Panc1 (cell line): ENCODE measurements at regions not wholly inside any gene's neighbourhood (a gene's known extent, or its start where the extent isn't known, plus 50 kb on each side); places are given as distances from the start of the nearest gene placed in this dataset.
"Not testable (repeated sequence)": the region's sequence is repeated elsewhere in the genome, so short reads cannot be mapped to it uniquely, and the experiment has no call there.

Experiments
- ATAC-seq: fragments of 200-7000 bp; cut with Tn5 transposase; 2 replicates; pipeline ENCODE4 v1.9.1; 2020; ENCODE audit warnings: mild to moderate bottlenecking, moderate library complexity
- BruUV-seq: library from RNA; stranded (reverse); fragments of 400-500 nt; replicated peaks from 2 replicates; lab custom pipeline; 2021; lab: Mats Ljungman, UMichigan
- CTCF ChIA-PET: fragments of 300-600 bp; sonication (Branson Sonifier 250); formaldehyde crosslinking; loops from one replicate; lab custom pipeline; 2022; ENCODE audit warnings: antibody characterized with exemption; lab: Charles Lee
- POLR2A ChIA-PET: fragments of 300-600 bp; sonication (Branson Sonifier 250); formaldehyde crosslinking; loops from one replicate; lab custom pipeline; 2022; ENCODE audit warnings: antibody characterized with exemption; lab: Charles Lee
- DNase-seq: peaks from one replicate; pipeline ENCODE4 v3.0.0-alpha.2; 2010; ENCODE audit warnings: low read depth, low spot score
- H3K27ac ChIP-seq: 2 replicates; pipeline ENCODE4 v1.5.1; 2011; ENCODE audit warnings: mild to moderate bottlenecking, low read length, inconsistent platforms
- H3K27me3 ChIP-seq: fragments of 200-500 bp; sonication (Bioruptor generic); 2 replicates; pipeline ENCODE4 v1.6.0; 2014; ENCODE audit warnings: low read length, inconsistent platforms; ENCODE audit not compliant: control insufficient read depth, insufficient read depth
- H3K36me3 ChIP-seq: fragments of 200-500 bp; sonication (Bioruptor generic); 2 replicates; pipeline ENCODE4 v1.5.1; 2014; ENCODE audit warnings: inconsistent platforms, mild to moderate bottlenecking, low read length, moderate library complexity; ENCODE audit not compliant: control insufficient read depth, insufficient read depth
- H3K4me1 ChIP-seq: 2 replicates; pipeline ENCODE4 v1.5.1; 2011; ENCODE audit warnings: inconsistent platforms, mild to moderate bottlenecking, low read length, moderate library complexity; ENCODE audit not compliant: control insufficient read depth, insufficient read depth
- H3K4me3 ChIP-seq, 2 experiments: 2 replicates each; pipeline ENCODE4 v1.5.1; 2011 to 2012; ENCODE audit warnings: low read depth in 2 of 2, low read length in 2 of 2, mild to moderate bottlenecking in 2 of 2, inconsistent platforms in 1 of 2, moderate library complexity in 1 of 2
- H3K9me3 ChIP-seq: fragments of 200-500 bp; sonication (Bioruptor generic); 2 replicates; pipeline ENCODE4 v1.5.1; 2014; ENCODE audit warnings: low read depth, mild to moderate bottlenecking, inconsistent platforms, low read length, moderate library complexity; ENCODE audit not compliant: control insufficient read depth, insufficient read depth
- in situ Hi-C: cut with HindIII; loops from 2 replicates; pipeline ENCODE4 v1.10.0; 2016; ENCODE audit warnings: low sequenced_read_pairs, low pct_unique_long_range_greater_than_20kb
- intact Hi-C: fragments of 100-400 bp; cut with micrococcal nuclease; formaldehyde crosslinking; loops from one replicate; pipeline ENCODE4 v1.10.0; 2022; ENCODE audit not compliant: unreplicated experiment

- DNase-seq, CTCF ChIA-PET, POLR2A ChIA-PET, H3K27me3 ChIP-seq, H3K4me1 ChIP-seq, H3K36me3 ChIP-seq, H3K9me3 ChIP-seq, H3K4me3 ChIP-seq, intact Hi-C loops, in situ Hi-C loops, BruUV-seq, H3K27ac ChIP-seq, ATAC-seq: not testable (repeated sequence)
Measured at GRCh38 chr7:55687252-55687651, 115.0 kb upstream of the VOPP1 start.

- CTCF ChIA-PET, DNase-seq, BruUV-seq, POLR2A ChIA-PET, H3K4me3 ChIP-seq, H3K4me1 ChIP-seq, intact Hi-C loops, H3K36me3 ChIP-seq, H3K27me3 ChIP-seq, H3K9me3 ChIP-seq, H3K27ac ChIP-seq, in situ Hi-C loops, ATAC-seq: not testable (repeated sequence)
Measured at GRCh38 chr7:55686771-55687170, 114.5 kb upstream of the VOPP1 start.

DNA sequence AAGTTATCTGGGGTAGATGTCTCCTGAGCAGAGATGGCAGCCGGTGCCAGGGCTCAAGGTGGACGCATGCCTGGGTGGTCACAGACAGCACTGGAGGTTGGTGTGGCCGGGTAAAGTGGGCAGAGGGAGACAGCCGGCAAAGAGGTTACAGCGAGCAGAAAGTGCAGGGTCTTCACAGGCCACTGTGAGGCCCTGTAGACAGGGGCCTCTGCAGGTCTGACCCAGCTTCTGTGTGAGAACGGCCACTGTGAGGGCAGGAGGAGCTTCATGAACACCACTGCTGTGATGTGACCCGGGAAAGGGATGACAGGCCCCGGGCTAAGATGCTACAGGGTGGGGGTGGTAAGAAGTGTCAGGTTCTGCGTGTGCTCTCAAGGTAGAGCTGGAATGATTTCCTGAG lies 111.2 kb upstream of the VOPP1 start:
- H3K27ac ChIP-seq, H3K36me3 ChIP-seq, H3K4me3 ChIP-seq, BruUV-seq, CTCF ChIA-PET, H3K9me3 ChIP-seq, ATAC-seq, in situ Hi-C loops, H3K4me1 ChIP-seq, H3K27me3 ChIP-seq, intact Hi-C loops, POLR2A ChIA-PET, DNase-seq: not testable (repeated sequence)

GRCh38 chr7:55675589-55675988 lies 103.3 kb upstream of the VOPP1 start:
- H3K36me3 ChIP-seq, CTCF ChIA-PET, POLR2A ChIA-PET, in situ Hi-C loops, BruUV-seq, H3K9me3 ChIP-seq, H3K27me3 ChIP-seq, intact Hi-C loops, ATAC-seq, H3K4me3 ChIP-seq, H3K4me1 ChIP-seq, DNase-seq, H3K27ac ChIP-seq: not testable (repeated sequence)

DNA sequence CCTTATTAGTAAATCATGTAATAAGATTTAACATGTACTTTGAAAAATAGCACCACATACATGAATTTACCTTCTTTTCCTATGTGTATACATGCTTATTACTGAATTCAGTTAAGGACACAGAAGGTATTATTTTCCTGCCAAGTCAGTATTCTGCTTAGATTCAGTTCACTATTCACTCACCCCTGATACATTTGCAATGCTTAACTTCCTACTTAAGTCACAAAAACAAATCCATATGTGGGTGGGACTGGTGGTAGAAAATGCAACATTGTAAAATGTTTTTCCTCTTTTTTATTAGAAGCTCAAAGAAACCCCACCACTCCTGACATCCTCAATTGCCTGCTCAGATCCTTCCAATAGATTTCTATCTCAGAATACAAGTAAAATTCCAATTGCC lies 101.2 kb upstream of the VOPP1 start:
- in situ Hi-C loops, POLR2A ChIA-PET, H3K27ac ChIP-seq, ATAC-seq, intact Hi-C loops, H3K4me1 ChIP-seq, DNase-seq, H3K27me3 ChIP-seq, H3K9me3 ChIP-seq, BruUV-seq, H3K36me3 ChIP-seq, H3K4me3 ChIP-seq, CTCF ChIA-PET: not testable (repeated sequence)

GRCh38 chr7:55672084-55672483 lies 99.8 kb upstream of the VOPP1 start:
- H3K4me3 ChIP-seq, H3K27ac ChIP-seq, H3K36me3 ChIP-seq, DNase-seq, intact Hi-C loops, in situ Hi-C loops, H3K4me1 ChIP-seq, H3K27me3 ChIP-seq, POLR2A ChIA-PET, ATAC-seq, CTCF ChIA-PET, BruUV-seq, H3K9me3 ChIP-seq: not testable (repeated sequence)
